Kasumi-1 (cell line): ENCODE measurements at regions not wholly inside any gene's neighbourhood (a gene's known extent, or its start where the extent isn't known, plus 50 kb on each side); places are given as distances from the start of the nearest gene placed in this dataset.
A peak's percentile ranks its signal among the peaks of the same experiment; 100 is the strongest.

Source experiments
- DNase-seq, 2 experiments: peaks; one replicate each; lab custom pipeline; 2025; lab: John Stamatoyannopoulos, UW

GRCh38 chr5:82807021-82807420, 270.2 kb downstream of the TMEM167A start:
- no peak for DNase-seq

GRCh38 chr5:82806513-82806912, 270.7 kb downstream of the TMEM167A start:
- DNase-seq = no peak

GRCh38 chr5:82804155-82804690, 273.0 kb downstream of the TMEM167A start:
- no peak for DNase-seq

GRCh38 chr5:82802954-82803353, 274.2 kb downstream of the TMEM167A start:
- DNase-seq = no peak

GRCh38 chr5:82800826-82801225, 276.4 kb downstream of the TMEM167A start:
- DNase-seq = no peak

- peak in 1 of 2 experiments; percentile 7 for DNase-seq
Measured at GRCh38 chr5:82799361-82800077, 277.7 kb downstream of the TMEM167A start.

GRCh38 chr5:82798676-82799075, 278.5 kb downstream of the TMEM167A start:
- no peak for DNase-seq

- no peak for DNase-seq
Measured at GRCh38 chr5:82796643-82797416, 280.4 kb downstream of the TMEM167A start.

GRCh38 chr5:82794876-82795275, 282.3 kb downstream of the TMEM167A start:
- no peak for DNase-seq

- DNase-seq = peak; percentile 23 to 30
Measured at GRCh38 chr5:82793808-82794419, 283.3 kb downstream of the TMEM167A start.

- DNase-seq = no peak
Measured at GRCh38 chr5:82792096-82792495, 285.1 kb downstream of the TMEM167A start.

- DNase-seq = no peak
Measured at GRCh38 chr5:82789095-82789494, 288.1 kb downstream of the TMEM167A start.

- no peak for DNase-seq
Measured at GRCh38 chr5:82786748-82787147, 290.4 kb downstream of the TMEM167A start.

- no peak for DNase-seq
Measured at GRCh38 chr5:82785882-82786509, 291.2 kb downstream of the TMEM167A start.

- DNase-seq = no peak
Measured at GRCh38 chr5:82785456-82785855, 291.7 kb downstream of the TMEM167A start.

GRCh38 chr5:82784521-82784920, 292.7 kb downstream of the TMEM167A start:
- DNase-seq = no peak

- DNase-seq = no peak
Measured at GRCh38 chr5:82777106-82777505, 300.1 kb downstream of the TMEM167A start.

- no peak for DNase-seq
Measured at GRCh38 chr5:82772281-82772680, 304.9 kb downstream of the TMEM167A start.

- DNase-seq = no peak
Measured at GRCh38 chr5:82766206-82766605, 311.0 kb downstream of the TMEM167A start.

GRCh38 chr5:82765765-82766164, 311.4 kb downstream of the TMEM167A start:
- DNase-seq = no peak

GRCh38 chr5:82760856-82761255, 316.3 kb downstream of the TMEM167A start:
- DNase-seq = no peak

- no peak for DNase-seq
Measured at GRCh38 chr5:82758881-82759280, 318.3 kb downstream of the TMEM167A start.
